ENCODE measurements at regions not wholly inside any gene's neighbourhood (a gene's known extent, or its start where the extent isn't known, plus 50 kb on each side); places are given as distances from the start of the nearest gene placed in this dataset.

DNA sequence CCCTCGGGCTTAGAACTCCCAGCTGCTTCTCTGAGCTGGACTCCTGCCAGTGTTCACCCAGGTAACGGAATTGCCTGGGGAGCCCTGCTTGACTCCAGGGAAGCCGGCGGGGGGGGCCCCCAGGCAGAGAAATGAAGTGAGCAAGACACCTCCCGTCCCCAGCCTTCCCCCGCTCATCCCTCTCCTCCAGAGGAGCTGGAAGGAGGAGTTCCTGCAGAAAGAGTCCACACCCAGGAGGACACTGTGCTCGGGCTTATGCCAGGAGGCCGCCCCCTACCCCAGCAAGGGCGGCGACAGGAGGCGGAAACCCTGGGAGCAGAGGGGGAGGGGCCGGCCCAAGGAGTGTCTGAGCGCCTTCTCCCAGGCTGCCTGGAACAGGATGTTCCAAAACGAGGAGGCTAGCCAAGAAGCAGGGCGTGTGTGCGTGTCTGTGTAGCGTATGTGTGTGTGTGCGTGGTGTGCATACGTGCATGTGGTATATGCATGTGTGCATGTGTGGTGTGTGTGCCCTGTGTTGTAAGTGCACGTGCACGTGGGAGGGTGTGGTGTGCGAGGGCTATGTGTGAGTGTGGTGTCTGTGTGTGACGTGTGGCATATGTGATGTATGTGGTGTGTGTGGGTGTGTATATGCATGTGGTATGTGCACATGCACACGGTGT, 511.3 kb downstream of the SHQ1 start:
- Histone ChIP-seq H3K4me1 (peaks cover 3 to 8% of the 10 kb centered on the region in 2 donors), H3K27ac (peak overlapping the region; percentile 26 to 34), H3K27me3 (no peaks in the 10 kb centered on the region), H3K4me3 (peak overlapping the region in 1 of 2 donors; percentile 6), H3K9me3 (no peaks in the 10 kb centered on the region), H3K36me3 (no peaks in the 10 kb centered on the region)
- TF ChIP-seq, protein P1, sequence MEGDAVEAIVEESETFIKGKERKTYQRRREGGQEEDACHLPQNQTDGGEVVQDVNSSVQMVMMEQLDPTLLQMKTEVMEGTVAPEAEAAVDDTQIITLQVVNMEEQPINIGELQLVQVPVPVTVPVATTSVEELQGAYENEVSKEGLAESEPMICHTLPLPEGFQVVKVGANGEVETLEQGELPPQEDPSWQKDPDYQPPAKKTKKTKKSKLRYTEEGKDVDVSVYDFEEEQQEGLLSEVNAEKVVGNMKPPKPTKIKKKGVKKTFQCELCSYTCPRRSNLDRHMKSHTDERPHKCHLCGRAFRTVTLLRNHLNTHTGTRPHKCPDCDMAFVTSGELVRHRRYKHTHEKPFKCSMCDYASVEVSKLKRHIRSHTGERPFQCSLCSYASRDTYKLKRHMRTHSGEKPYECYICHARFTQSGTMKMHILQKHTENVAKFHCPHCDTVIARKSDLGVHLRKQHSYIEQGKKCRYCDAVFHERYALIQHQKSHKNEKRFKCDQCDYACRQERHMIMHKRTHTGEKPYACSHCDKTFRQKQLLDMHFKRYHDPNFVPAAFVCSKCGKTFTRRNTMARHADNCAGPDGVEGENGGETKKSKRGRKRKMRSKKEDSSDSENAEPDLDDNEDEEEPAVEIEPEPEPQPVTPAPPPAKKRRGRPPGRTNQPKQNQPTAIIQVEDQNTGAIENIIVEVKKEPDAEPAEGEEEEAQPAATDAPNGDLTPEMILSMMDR (IDR thresholded peaks at IDR 0.05) = no peak
- no peak for TF ChIP-seq POLR2A (IDR thresholded peaks at IDR 0.05)
- intact Hi-C loops (cut with DNase I; ENCODE audit: low total_unique reads) = no loop called here
- peak; percentile 87 to 94 for DNase-seq

- peak overlapping the region in 1 of 2 donors; percentile 34 for H3K27ac ChIP-seq
- no peak for DNase-seq
- intact Hi-C loops (cut with DNase I; ENCODE audit: low total_unique reads) = no loop called here
- H3K36me3 ChIP-seq = no peaks in the 10 kb centered on the region
- H3K4me1 ChIP-seq = peaks cover 3 to 8% of the 10 kb centered on the region in 2 donors
- no peaks in the 10 kb centered on the region for H3K27me3 ChIP-seq
- H3K4me3 ChIP-seq = no peak overlapping the region
- H3K9me3 ChIP-seq = no peaks in the 10 kb centered on the region
- TF ChIP-seq POLR2A (IDR thresholded peaks at IDR 0.05) = no peak
- TF ChIP-seq, protein P1 (IDR thresholded peaks at IDR 0.05) = no peak
Observed at GRCh38 chr3:72336114-72336651, 512.1 kb downstream of the SHQ1 start.

- TF ChIP-seq, protein P1 (IDR thresholded peaks at IDR 0.05) = no peak
- TF ChIP-seq POLR2A (IDR thresholded peaks at IDR 0.05) = no peak
- H3K4me1 ChIP-seq = peaks cover 3 to 5% of the 10 kb centered on the region in 2 donors
- no peaks in the 10 kb centered on the region for H3K27me3 ChIP-seq
- intact Hi-C loops (cut with DNase I; ENCODE audit: low total_unique reads) = no loop called here
- DNase-seq = peak in 1 of 2 donors; percentile 3
- H3K9me3 ChIP-seq = no peaks in the 10 kb centered on the region
- no peak overlapping the region for H3K27ac ChIP-seq
- H3K4me3 ChIP-seq = no peak overlapping the region
- no peaks in the 10 kb centered on the region for H3K36me3 ChIP-seq
Observed at GRCh38 chr3:72335458-72336095, 512.7 kb downstream of the SHQ1 start.

- H3K4me3 ChIP-seq = no peak overlapping the region
Observed at GRCh38 chr3:72334681-72335457, 513.4 kb downstream of the SHQ1 start.

GRCh38 chr3:72332689-72333088, 515.6 kb downstream of the SHQ1 start:
- intact Hi-C loops (cut with DNase I; ENCODE audit: low total_unique reads) = no loop called here
- Histone ChIP-seq H3K4me1 (peaks cover 0 to 3% of the 10 kb centered on the region in 2 donors), H3K36me3 (no peaks in the 10 kb centered on the region), H3K27me3 (no peaks in the 10 kb centered on the region), H3K27ac (no peak overlapping the region), H3K9me3 (no peaks in the 10 kb centered on the region), H3K4me3 (no peak overlapping the region)
- TF ChIP-seq, protein P1 (IDR thresholded peaks at IDR 0.05) = no peak
- TF ChIP-seq POLR2A (IDR thresholded peaks at IDR 0.05) = no peak
- DNase-seq = no peak

More at GRCh38 chr3:72334681-72335457, 513.4 kb downstream of the SHQ1 start:
- Histone ChIP-seq H3K4me1 (peaks cover 0 to 3% of the 10 kb centered on the region in 2 donors), H3K36me3 (no peaks in the 10 kb centered on the region), H3K27me3 (no peaks in the 10 kb centered on the region), H3K27ac (no peak overlapping the region), H3K9me3 (no peaks in the 10 kb centered on the region)
- TF ChIP-seq POLR2A (IDR thresholded peaks at IDR 0.05) = no peak
- DNase-seq = no peak
- intact Hi-C loops (cut with DNase I; ENCODE audit: low total_unique reads) = no loop called here
